Fibroblast of the aortic adventitia (primary cell): ENCODE measurements at regions not wholly inside any gene's neighbourhood (a gene's known extent, or its start where the extent isn't known, plus 50 kb on each side); places are given as distances from the start of the nearest gene placed in this dataset.

Experiments
- DNase-seq: peaks from one replicate; pipeline ENCODE4 v3.0.0-alpha.2; 2010; ENCODE audit warnings: low read depth
- H3K4me3 ChIP-seq: 2 replicates; pipeline ENCODE4 v1.5.1; 2011; ENCODE audit warnings: low read depth, mild to moderate bottlenecking, control low read depth, low read length, moderate library complexity
- CTCF ChIP-seq: IDR thresholded peaks from 2 replicates; pipeline ENCODE4 v1.5.1; 2011; ENCODE audit warnings: mild to moderate bottlenecking, low read length, control low read depth, inconsistent platforms; ENCODE audit not compliant: insufficient read depth

DNA sequence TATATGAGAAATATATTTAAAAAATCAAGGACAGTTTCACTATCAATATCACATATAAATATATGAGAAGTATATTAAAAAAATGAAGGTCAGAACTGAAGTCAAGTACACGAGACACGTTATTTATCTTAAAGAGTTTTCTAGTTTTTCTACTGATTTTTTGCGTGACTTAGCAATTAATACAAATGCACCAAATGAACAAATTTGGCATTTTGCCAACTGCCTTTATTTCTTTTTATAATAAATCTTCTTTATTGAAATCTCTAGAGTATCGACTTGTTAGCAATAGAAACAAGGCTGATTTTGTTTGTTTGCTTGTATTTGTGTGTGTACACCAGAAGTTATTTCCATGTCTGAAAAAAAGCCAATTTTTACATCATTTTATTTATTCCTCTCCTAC, 1684.7 kb upstream of the RAG2 start:
- no peak overlapping the region for H3K4me3 ChIP-seq
- TF ChIP-seq CTCF: no peak
- no peak for DNase-seq

- H3K4me3 ChIP-seq: no peak overlapping the region
- TF ChIP-seq CTCF: no peak
- no peak for DNase-seq
Observed at GRCh38 chr11:38278457-38279141, 1680.6 kb upstream of the RAG2 start.

- H3K4me3 ChIP-seq: no peak overlapping the region
- no peak for TF ChIP-seq CTCF
- no peak for DNase-seq
Observed at GRCh38 chr11:38274031-38274430, 1676.0 kb upstream of the RAG2 start.

GRCh38 chr11:38272376-38272775, 1674.3 kb upstream of the RAG2 start:
- DNase-seq: no peak
- no peak for TF ChIP-seq CTCF
- no peak overlapping the region for H3K4me3 ChIP-seq

GRCh38 chr11:38266691-38267090, 1668.7 kb upstream of the RAG2 start:
- TF ChIP-seq CTCF: no peak
- no peak for DNase-seq
- H3K4me3 ChIP-seq: no peak overlapping the region

DNA sequence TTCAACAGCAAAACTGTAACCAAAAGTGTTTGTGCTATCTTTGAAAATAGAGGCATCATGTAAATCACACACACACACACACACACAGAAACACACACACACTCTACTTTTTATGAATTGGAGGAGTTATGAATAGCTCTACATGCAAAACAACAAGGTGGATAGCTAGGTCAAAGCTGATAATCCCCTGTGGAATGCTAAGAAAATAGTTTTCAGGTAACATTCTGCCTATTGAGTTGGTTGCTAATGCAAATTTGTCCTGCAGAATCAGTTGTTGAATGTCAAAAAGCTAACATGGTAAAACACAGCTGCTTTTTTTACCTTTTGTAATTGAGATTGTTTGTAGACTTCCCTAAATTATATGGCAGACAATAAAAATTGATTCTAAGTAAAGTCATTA, 1658.4 kb upstream of the RAG2 start:
- no peak for DNase-seq
- TF ChIP-seq CTCF: no peak
- H3K4me3 ChIP-seq: no peak overlapping the region

GRCh38 chr11:38254913-38255312, 1656.9 kb upstream of the RAG2 start:
- H3K4me3 ChIP-seq: no peak overlapping the region
- TF ChIP-seq CTCF: no peak
- no peak for DNase-seq
